ENCODE measurements at regions not wholly inside any gene's neighbourhood (a gene's known extent, or its start where the extent isn't known, plus 50 kb on each side); places are given as distances from the start of the nearest gene placed in this dataset.
"Not testable (repeated sequence)": the region's sequence is repeated elsewhere in the genome, so short reads cannot be mapped to it uniquely, and the experiment has no call there.

- DNase-seq (ENCODE audit: low spot score) = no peak
- in situ Hi-C loops (cut with MboI; ENCODE audit: low pct_unique_long_range_greater_than_20kb, low sequenced_read_pairs, unreplicated experiment) = no loop called here
- no peak for TF ChIP-seq CTCF (IDR thresholded peaks at IDR 0.05; ENCODE audit: extremely low read depth, insufficient read depth, missing control alignments)
Measured at GRCh38 chr20:53645582-53645897, 51.9 kb upstream of the ZNF217 start.

GRCh38 chr20:53644108-53644507 is 50.5 kb upstream of the ZNF217 start:
- DNase-seq (ENCODE audit: low spot score); in situ Hi-C loops (cut with MboI; ENCODE audit: low pct_unique_long_range_greater_than_20kb, low sequenced_read_pairs, unreplicated experiment): not testable (repeated sequence)
